Activated T-helper 9 cell treated with anti-CD3 and anti-CD28 coated beads, Interleukin-2, amount 50 U/mL, for 16 hours (primary cell): ENCODE measurements at regions not wholly inside any gene's neighbourhood (a gene's known extent, or its start where the extent isn't known, plus 50 kb on each side); places are given as distances from the start of the nearest gene placed in this dataset.
"Not testable (repeated sequence)": the region's sequence is repeated elsewhere in the genome, so short reads cannot be mapped to it uniquely, and the experiment has no call there.

ENCODE experiments used
- DNase-seq: peaks from one replicate; pipeline ENCODE4 v3.0.0-alpha.2; 2020; ENCODE audit warnings: low read depth

DNA sequence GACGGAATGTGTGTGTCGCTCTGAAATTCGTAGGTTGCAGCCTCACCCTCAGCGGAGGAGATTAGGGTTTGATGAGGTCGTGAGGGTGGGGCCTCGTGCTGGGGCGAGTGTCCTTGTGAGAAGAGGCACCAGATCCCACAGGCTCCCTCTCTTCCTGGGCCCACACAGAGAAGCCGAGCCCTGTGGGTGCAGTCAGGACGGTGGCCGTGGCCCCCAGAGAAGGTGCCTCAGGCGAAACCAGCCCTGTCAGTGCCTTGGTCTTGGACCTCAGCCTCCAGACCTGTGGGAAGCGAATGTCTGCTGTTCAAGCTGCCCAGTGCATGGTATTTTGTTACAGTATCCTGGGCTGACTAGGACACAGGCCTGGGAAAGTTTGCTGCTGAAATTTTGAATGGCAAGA is 108.0 kb upstream of the ALKAL2 start:
- no peak for DNase-seq

- peak; percentile 25 for DNase-seq
Observed at GRCh38 chr2:393711-394696, 106.1 kb upstream of the ALKAL2 start.

DNA sequence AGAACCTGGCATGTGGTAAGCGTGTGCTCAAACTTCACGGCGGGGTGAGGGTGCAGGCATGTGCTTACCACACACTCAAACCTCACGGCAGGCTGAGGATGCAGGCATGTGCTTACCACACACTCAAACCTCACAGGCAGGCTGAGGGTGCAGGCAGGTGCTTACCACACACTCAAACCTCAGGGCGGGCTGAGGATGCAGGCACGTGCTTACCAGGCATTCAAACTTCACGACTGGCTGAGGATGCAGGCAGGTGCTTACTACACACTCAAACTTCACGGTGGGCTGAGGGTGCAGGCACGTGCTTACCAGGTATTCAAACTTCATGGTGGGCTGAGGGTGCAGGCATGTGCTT is 105.0 kb upstream of the ALKAL2 start:
- no peak for DNase-seq

DNA sequence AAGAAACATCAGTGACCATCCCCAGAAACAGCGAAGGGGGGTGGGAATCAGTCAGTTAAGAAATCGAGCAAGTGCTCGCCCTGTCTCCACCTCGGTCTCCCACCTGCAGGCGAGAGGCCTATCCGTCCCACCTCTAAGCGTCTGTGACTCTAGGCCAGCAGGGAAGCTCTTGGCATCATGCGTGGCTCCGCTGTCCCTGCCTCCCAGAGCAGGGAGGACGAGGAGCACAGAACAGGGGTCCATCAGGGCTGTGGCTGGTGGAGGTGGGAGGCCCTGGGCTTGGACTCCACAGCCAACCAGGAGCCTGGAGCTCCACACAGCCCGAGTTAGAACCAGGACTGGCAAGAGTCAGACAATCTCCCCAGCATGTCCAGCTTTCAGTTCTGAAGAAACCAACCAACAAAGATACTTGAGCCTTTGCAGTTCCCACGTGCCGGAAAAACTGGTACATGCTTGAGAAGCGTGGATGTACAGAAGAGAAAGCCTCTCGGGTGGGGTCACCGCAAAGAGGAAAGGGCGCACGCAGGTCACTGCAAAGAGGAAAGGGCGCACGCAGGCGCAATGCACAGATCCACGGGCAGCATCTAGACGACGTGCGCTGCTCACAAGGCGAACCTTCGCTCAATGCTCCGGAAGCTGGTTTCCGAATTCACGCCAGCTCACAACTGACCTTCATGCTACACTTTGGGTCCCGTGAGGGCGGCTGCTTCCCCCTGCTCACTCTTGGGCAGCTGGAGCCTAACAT is 104.5 kb upstream of the ALKAL2 start:
- DNase-seq: no peak

DNA sequence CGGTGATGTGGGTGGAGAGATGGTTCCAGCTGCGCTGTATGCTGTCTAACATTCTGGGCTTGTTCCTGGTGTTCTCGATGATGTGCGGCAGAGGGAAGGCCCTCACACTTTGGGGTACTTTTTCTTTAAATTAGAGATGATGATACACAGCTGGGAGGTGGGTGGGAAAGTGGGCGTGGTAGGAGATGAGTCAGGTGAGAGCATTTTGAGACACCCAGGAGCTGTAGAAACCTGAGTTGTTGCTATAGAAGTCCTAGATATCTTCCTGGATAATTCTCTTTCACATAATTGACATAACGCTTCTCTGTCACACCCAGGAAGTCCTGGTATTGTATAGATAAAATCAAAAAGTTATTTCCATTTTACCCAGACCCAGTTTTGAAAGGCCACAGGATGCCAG is 103.8 kb upstream of the ALKAL2 start:
- no peak for DNase-seq

GRCh38 chr2:390959-391358 is 103.1 kb upstream of the ALKAL2 start:
- DNase-seq: no peak

DNA sequence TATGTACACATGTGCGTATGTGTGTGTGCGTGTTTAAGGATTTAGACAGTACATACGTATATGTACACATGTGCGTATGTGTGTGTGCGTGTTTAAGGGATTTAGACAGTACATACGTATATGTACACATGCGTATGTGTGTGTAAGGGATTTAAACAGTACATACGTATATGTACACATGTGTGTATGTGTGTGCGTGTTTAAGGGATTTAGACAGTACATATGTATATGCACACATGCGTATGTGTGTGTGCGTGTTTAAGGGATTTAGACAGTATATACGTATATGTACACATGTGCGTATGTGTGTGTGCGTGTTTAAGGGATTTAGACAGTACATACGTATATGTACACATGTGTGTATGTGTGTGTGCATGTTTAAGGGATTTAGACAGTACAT is 102.1 kb upstream of the ALKAL2 start:
- not testable (repeated sequence) for DNase-seq

- not testable (repeated sequence) for DNase-seq
Observed at GRCh38 chr2:388752-389151, 100.9 kb upstream of the ALKAL2 start.

DNA sequence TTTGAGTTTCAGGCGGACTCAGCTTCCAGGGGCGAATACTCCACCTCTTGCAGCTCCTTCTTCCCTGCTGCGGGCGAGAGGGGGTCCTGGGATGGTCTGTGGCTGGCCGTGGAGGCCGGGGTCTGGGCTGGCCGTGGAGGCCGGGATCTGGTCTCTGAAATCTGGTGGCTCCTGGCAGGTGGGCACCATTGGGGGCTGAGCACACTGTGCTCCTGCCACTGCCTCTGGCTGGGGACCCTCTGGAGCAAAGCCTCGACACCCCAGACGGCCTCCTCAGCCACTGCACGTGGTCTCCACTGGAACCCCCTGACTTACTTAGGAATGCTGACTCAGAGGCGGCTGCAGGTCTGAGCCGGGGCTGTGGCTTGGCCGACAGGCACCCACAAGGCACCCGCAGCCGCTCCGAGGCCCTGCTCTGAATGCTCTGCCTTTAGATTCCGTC is 100.1 kb upstream of the ALKAL2 start:
- DNase-seq: no peak

DNA sequence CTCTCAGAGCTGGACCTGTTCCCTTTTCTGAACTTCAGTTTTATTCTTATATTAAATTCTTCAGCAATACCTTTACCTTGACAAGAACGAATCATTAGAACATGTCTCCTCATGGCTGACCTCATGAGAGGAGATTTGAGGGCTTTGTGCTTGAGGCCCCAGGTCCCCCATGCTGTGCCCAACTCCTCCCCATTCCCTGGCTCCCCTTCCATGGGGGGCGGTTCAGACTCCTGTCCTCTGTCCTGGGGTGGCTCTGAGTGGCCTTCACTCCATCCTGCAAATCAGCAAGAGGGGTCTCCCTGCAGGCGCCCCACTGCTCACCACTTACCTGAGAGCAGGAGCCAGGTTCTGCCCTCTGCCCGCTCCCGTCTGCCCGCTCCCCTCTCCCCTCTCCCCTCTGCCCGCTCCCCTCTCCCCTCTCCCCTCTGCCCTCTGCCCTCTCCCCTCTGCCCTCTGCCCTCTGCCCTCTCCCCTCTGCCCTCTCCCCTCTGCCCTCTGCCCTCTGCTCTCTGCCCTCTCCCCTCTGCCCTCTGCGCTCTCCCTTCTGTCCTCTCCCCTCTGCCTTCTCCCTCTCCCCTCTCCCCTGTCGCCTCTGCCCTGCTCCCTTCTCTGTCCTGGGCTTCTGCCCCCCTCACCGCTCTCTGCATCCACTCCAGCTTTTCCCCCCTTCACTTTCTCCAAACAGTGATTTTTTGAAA is 98.7 kb upstream of the ALKAL2 start:
- no peak for DNase-seq

DNA sequence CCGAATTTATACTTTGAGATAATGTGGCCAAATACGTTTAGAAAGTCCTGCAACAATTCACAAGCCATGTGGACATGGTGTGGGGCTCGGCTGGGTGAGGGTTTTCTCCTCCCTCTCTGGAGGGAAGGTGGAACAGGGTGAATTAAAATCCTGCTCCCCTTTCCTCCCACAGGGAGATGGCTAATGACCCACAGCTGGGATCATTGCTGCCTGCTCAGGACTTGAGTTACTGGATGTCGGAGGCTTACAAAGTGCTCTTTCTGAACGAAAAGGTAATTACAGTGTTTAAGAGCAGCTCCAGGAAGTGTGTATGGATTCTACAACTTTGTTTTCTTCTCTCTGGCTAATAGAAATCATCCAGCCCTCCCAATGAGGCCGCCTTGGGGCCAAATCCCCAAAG is 97.9 kb upstream of the ALKAL2 start:
- no peak for DNase-seq

DNA sequence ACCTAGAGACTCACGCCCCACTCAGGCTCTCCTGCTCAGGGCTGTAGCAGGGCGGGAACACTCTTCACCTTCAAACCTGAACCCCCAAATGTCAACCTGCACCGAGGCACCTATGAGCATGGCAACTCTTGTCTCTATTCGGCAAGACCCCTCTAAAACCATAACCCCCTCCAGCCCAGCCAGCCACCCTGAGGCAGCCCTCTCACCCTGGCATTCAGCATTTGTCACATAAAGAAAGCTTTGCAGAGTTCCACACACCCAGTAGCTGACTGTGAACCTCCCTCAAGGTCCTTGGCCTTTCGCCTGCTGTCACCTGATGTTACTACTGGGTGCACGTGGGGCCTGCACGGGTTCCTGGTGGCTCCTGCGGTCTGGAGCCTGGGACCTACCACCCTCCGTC is 97.2 kb upstream of the ALKAL2 start:
- no peak for DNase-seq

DNA sequence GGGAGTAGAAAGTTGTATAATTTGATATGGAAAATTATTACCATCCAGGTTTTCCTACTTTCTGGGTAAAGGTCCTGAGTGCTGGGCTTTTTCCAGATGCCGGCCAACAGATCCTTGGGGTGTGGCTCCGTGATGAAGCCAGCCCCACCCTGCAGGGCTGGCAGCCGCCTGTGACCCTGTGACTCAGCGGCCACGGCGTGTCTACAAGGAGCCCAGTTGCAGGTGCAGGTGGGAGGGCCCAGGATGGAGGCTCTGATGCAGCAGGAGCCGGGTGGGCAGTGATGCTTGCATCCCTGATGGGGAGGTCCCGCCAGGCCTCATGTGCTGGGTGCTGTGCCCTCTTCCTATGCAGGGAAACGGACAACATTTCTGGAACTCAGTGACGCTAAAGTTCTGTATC is 96.0 kb upstream of the ALKAL2 start:
- no peak for DNase-seq

GRCh38 chr2:383178-383577 is 95.3 kb upstream of the ALKAL2 start:
- DNase-seq: no peak

- DNase-seq: no peak
Observed at GRCh38 chr2:382728-383022, 94.8 kb upstream of the ALKAL2 start.

GRCh38 chr2:381941-382727 is 94.2 kb upstream of the ALKAL2 start:
- no peak for DNase-seq

GRCh38 chr2:381181-381580 is 93.3 kb upstream of the ALKAL2 start:
- no peak for DNase-seq

- no peak for DNase-seq
Observed at GRCh38 chr2:380772-381171, 92.9 kb upstream of the ALKAL2 start.

- DNase-seq: no peak
Observed at GRCh38 chr2:380221-380620, 92.3 kb upstream of the ALKAL2 start.

DNA sequence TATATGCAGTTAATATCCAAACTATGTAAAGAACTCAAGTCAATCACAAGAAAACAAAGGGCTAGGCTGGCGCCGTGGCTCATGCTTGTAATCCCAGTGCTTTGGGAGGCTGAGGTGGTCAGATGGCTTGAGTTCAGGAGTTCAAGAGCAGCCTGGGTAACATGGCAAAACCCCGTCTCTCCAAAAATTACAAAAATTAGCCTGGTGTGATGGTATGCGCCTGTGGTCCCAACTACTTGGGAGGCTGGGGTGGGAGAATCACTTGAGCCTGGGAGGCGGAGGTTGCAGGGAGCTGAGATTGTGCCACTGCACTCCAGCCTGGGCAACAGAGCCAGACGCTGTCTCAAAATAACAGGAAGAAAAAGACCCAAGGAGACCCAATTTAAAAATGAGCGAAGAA is 91.9 kb upstream of the ALKAL2 start:
- no peak for DNase-seq

DNA sequence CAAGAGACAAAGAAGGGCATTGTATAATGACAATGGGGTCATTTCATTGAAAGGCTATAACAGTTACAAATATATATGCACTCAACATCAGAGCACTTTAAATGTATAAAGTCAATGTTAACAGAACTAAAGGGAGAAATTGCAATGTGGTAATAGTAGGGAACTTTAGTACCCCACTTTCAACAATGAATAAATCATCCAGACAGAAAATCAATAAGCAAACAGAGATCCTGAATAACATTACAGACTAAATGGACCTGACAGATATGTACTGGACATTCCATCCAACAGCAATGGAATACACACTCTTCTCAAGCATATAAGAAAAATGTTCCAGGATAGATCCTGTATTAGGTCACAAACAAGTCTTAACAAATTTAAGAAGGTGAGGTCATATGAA is 90.5 kb upstream of the ALKAL2 start:
- DNase-seq: no peak

- DNase-seq: no peak
Observed at GRCh38 chr2:377414-377813, 89.5 kb upstream of the ALKAL2 start.
